Uterus (tissue), 2 donors: ENCODE measurements at regions not wholly inside any gene's neighbourhood (a gene's known extent, or its start where the extent isn't known, plus 50 kb on each side); places are given as distances from the start of the nearest gene placed in this dataset.

ENCODE experiments used
- CTCF ChIP-seq, 4 experiments: fragments of 200-600 bp in 2 of 4; fragments of 450-650 bp in 2 of 4; sonication (generic) in 2 of 4; IDR thresholded peaks; one replicate each; pipeline ENCODE4 v1.5.1; 2016 to 2019; ENCODE audit warnings: antibody characterized with exemption in 4 of 4, mild to moderate bottlenecking in 2 of 4, moderate library complexity in 1 of 4
- POLR2A ChIP-seq, 2 donors: fragments of 450-650 bp; IDR thresholded peaks; one replicate each; pipeline ENCODE4 v1.6.1; 2016; ENCODE audit warnings: antibody characterized with exemption in 2 of 2, mild to moderate bottlenecking in 1 of 2, moderate library complexity in 1 of 2

- no peak for TF ChIP-seq CTCF (IDR thresholded peaks at IDR 0.05)
- TF ChIP-seq POLR2A (IDR thresholded peaks at IDR 0.05) = no peak
These were observed 91.2 kb upstream of the LDAH start for GRCh38 chr2:20914087-20914486.
